A673 (cell line): ENCODE measurements at regions not wholly inside any gene's neighbourhood (a gene's known extent, or its start where the extent isn't known, plus 50 kb on each side); places are given as distances from the start of the nearest gene placed in this dataset.
"Not testable (repeated sequence)": the region's sequence is repeated elsewhere in the genome, so short reads cannot be mapped to it uniquely, and the experiment has no call there.

Source experiments
- BruUV-seq: library from RNA; stranded (reverse); fragments of 400-500 nt; replicated peaks from 2 replicates; lab custom pipeline; 2021; lab: Mats Ljungman, UMichigan
- CTCF ChIA-PET: fragments of 300-600 bp; sonication (Branson Sonifier 250); formaldehyde crosslinking; loops from one replicate; lab custom pipeline; 2022; ENCODE audit warnings: antibody characterized with exemption; lab: Charles Lee
- POLR2A ChIA-PET: fragments of 300-600 bp; sonication (Branson Sonifier 250); formaldehyde crosslinking; loops from one replicate; lab custom pipeline; 2022; ENCODE audit warnings: antibody characterized with exemption; ENCODE audit not compliant: low non-redundant PET; lab: Charles Lee
- DNase-seq: peaks from one replicate; pipeline ENCODE4 v3.0.0-alpha.2; 2015; ENCODE audit warnings: low spot score
- H3K27ac ChIP-seq: fragments of 200-600 bp; sonication (generic); 2 replicates; pipeline ENCODE4 v1.5.1; 2016; ENCODE audit warnings: mixed run types, low read depth, mild to moderate bottlenecking, mixed read lengths, antibody characterized with exemption, low read length; ENCODE audit not compliant: poor library complexity, severe bottlenecking
- H3K27me3 ChIP-seq: fragments of 200-600 bp; sonication (generic); replicated peaks from 2 replicates; pipeline ENCODE4 v1.6.1; 2017; ENCODE audit warnings: mixed run types, low read depth, mild to moderate bottlenecking, mixed read lengths, antibody characterized with exemption, low read length; ENCODE audit not compliant: insufficient read depth, poor library complexity
- H3K36me3 ChIP-seq: fragments of 200-600 bp; sonication (generic); 2 replicates; pipeline ENCODE4 v1.6.1; 2016; ENCODE audit warnings: mixed run types, mild to moderate bottlenecking, mixed read lengths, antibody characterized with exemption, low read length; ENCODE audit not compliant: insufficient read depth, poor library complexity, severe bottlenecking
- H3K4me1 ChIP-seq: fragments of 200-600 bp; sonication (generic); 2 replicates; pipeline ENCODE4 v1.6.1; 2017; ENCODE audit warnings: mixed run types, mild to moderate bottlenecking, mixed read lengths, antibody characterized with exemption, low read length; ENCODE audit not compliant: insufficient read depth, poor library complexity, severe bottlenecking
- H3K4me3 ChIP-seq: fragments of 200-600 bp; sonication (generic); 2 replicates; pipeline ENCODE4 v1.5.1; 2016; ENCODE audit warnings: low read depth, mixed run types, mild to moderate bottlenecking, mixed read lengths, low read length; ENCODE audit not compliant: poor library complexity, severe bottlenecking
- H3K9me3 ChIP-seq: fragments of 200-600 bp; sonication (generic); 2 replicates; pipeline ENCODE4 v1.6.1; 2016; ENCODE audit warnings: mixed run types, low read depth, mild to moderate bottlenecking, mixed read lengths, antibody characterized with exemption, low read length; ENCODE audit not compliant: poor library complexity, severe bottlenecking
- intact Hi-C: fragments of 100-400 bp; cut with micrococcal nuclease; formaldehyde crosslinking; loops from one replicate; pipeline ENCODE4 v1.10.0; 2022; ENCODE audit not compliant: unreplicated experiment

- H3K9me3 ChIP-seq, BruUV-seq, H3K27me3 ChIP-seq, intact Hi-C loops, POLR2A ChIA-PET, H3K4me3 ChIP-seq, CTCF ChIA-PET, DNase-seq, H3K4me1 ChIP-seq, H3K27ac ChIP-seq, H3K36me3 ChIP-seq: not testable (repeated sequence)
Measured at GRCh38 chr9:94387338-94388010, 59.0 kb upstream of the NUTM2F start.

GRCh38 chr9:94388011-94388406 is 59.6 kb upstream of the NUTM2F start:
- POLR2A ChIA-PET, BruUV-seq, H3K36me3 ChIP-seq, CTCF ChIA-PET, DNase-seq, intact Hi-C loops, H3K27me3 ChIP-seq, H3K9me3 ChIP-seq, H3K4me1 ChIP-seq, H3K4me3 ChIP-seq, H3K27ac ChIP-seq: not testable (repeated sequence)

GRCh38 chr9:94390425-94391098 is 62.1 kb upstream of the NUTM2F start:
- not testable (repeated sequence) for H3K27ac ChIP-seq, H3K9me3 ChIP-seq

DNA sequence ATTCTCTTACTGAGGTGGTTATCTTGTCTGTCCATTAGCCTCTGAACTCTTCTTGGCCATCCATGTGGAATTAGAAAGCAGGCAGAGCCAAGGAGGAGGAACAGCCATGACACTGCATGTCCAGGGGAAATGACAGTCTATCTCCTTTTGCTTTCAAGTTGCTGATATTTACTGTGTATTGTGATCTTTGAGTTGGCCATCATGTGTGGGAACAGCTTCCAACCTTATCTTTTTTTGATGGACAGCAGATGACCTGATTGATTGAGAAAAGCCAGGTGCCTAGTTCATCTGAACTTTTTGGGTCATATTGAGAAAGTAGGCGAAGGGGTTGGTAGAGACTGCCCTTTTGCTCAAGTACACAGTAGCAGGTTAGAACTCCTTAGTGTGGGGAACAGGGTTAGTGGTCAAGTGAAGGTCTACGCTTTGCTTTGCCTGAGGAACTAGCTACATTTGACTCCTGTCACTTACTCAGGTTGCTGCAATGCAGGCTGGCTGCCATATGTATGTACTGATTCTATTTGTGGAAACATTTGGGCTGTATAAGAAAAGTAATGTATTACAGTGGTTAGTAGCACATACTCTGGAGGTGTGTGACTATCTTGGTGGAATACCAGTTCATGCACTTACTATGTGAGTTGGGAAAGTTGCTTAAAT is 64.7 kb upstream of the NUTM2F start:
- POLR2A ChIA-PET = interaction anchor here (0.7 kb wide), 1 partner anchor 203 kb away, joined by 8 read pairs; no protein-coding TSS in a partner anchor
- H3K4me3 ChIP-seq, DNase-seq, H3K36me3 ChIP-seq, H3K27me3 ChIP-seq, H3K27ac ChIP-seq, CTCF ChIA-PET, H3K9me3 ChIP-seq, intact Hi-C loops, H3K4me1 ChIP-seq, BruUV-seq: not testable (repeated sequence)

More at GRCh38 chr9:94390425-94391098, 62.1 kb upstream of the NUTM2F start:
- POLR2A ChIA-PET, H3K4me3 ChIP-seq, H3K27me3 ChIP-seq, CTCF ChIA-PET, intact Hi-C loops, BruUV-seq, H3K36me3 ChIP-seq, H3K4me1 ChIP-seq: not testable (repeated sequence)
- peak; percentile 4 for DNase-seq

- POLR2A ChIA-PET, intact Hi-C loops: not testable (repeated sequence)
Measured at GRCh38 chr9:94397766-94398379, 69.4 kb upstream of the NUTM2F start.

GRCh38 chr9:94400461-94400860 is 72.0 kb upstream of the NUTM2F start:
- POLR2A ChIA-PET, CTCF ChIA-PET, H3K36me3 ChIP-seq, DNase-seq, intact Hi-C loops, H3K4me3 ChIP-seq, H3K27ac ChIP-seq, H3K4me1 ChIP-seq, H3K27me3 ChIP-seq, BruUV-seq, H3K9me3 ChIP-seq: not testable (repeated sequence)

More at GRCh38 chr9:94397766-94398379, 69.4 kb upstream of the NUTM2F start:
- H3K27me3 ChIP-seq, H3K9me3 ChIP-seq, DNase-seq, H3K4me3 ChIP-seq, H3K4me1 ChIP-seq, BruUV-seq, CTCF ChIA-PET, H3K36me3 ChIP-seq, H3K27ac ChIP-seq: not testable (repeated sequence)

- H3K4me3 ChIP-seq, H3K4me1 ChIP-seq, CTCF ChIA-PET, DNase-seq, BruUV-seq, H3K36me3 ChIP-seq, H3K27me3 ChIP-seq, H3K9me3 ChIP-seq, H3K27ac ChIP-seq, POLR2A ChIA-PET, intact Hi-C loops: not testable (repeated sequence)
Measured at GRCh38 chr9:94402795-94403194, 74.4 kb upstream of the NUTM2F start.
